ENCODE measurements at regions not wholly inside any gene's neighbourhood (a gene's known extent, or its start where the extent isn't known, plus 50 kb on each side); places are given as distances from the start of the nearest gene placed in this dataset.

DNA sequence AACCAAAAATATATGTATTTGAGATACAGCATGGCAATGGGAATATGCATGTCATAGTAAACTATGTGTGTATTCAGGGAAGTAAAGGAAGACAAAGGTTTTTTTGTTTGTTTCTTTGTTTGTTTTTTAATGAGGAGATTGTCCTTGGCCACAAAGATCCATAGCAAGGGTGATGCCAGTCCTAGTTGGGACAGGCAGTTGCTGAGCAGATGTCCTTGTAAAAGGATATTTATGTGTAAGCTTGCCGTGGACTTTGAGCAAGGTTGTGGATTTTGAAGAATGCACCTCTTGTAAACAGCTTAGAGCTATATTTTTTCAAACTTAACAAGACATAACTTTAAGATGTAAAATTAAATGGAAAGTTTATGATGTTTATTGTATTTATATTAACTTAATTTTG is 69.9 kb upstream of the GABRE start:
- TF ChIP-seq POLR2A (IDR thresholded peaks at IDR 0.05) (no peak), POLR2AphosphoS5 (IDR thresholded peaks at IDR 0.05) (no peak)
- TF ChIP-seq, protein P1, sequence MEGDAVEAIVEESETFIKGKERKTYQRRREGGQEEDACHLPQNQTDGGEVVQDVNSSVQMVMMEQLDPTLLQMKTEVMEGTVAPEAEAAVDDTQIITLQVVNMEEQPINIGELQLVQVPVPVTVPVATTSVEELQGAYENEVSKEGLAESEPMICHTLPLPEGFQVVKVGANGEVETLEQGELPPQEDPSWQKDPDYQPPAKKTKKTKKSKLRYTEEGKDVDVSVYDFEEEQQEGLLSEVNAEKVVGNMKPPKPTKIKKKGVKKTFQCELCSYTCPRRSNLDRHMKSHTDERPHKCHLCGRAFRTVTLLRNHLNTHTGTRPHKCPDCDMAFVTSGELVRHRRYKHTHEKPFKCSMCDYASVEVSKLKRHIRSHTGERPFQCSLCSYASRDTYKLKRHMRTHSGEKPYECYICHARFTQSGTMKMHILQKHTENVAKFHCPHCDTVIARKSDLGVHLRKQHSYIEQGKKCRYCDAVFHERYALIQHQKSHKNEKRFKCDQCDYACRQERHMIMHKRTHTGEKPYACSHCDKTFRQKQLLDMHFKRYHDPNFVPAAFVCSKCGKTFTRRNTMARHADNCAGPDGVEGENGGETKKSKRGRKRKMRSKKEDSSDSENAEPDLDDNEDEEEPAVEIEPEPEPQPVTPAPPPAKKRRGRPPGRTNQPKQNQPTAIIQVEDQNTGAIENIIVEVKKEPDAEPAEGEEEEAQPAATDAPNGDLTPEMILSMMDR (IDR thresholded peaks at IDR 0.05) = no peak
